Activated naive CD4-positive, alpha-beta T cell (primary cell): ENCODE measurements at regions not wholly inside any gene's neighbourhood (a gene's known extent, or its start where the extent isn't known, plus 50 kb on each side); places are given as distances from the start of the nearest gene placed in this dataset.
"Not testable (repeated sequence)": the region's sequence is repeated elsewhere in the genome, so short reads cannot be mapped to it uniquely, and the experiment has no call there.

Experiments
- DNase-seq, 4 experiments: peaks; one replicate each; lab custom pipeline; 2025; lab: John Stamatoyannopoulos, UW

DNA sequence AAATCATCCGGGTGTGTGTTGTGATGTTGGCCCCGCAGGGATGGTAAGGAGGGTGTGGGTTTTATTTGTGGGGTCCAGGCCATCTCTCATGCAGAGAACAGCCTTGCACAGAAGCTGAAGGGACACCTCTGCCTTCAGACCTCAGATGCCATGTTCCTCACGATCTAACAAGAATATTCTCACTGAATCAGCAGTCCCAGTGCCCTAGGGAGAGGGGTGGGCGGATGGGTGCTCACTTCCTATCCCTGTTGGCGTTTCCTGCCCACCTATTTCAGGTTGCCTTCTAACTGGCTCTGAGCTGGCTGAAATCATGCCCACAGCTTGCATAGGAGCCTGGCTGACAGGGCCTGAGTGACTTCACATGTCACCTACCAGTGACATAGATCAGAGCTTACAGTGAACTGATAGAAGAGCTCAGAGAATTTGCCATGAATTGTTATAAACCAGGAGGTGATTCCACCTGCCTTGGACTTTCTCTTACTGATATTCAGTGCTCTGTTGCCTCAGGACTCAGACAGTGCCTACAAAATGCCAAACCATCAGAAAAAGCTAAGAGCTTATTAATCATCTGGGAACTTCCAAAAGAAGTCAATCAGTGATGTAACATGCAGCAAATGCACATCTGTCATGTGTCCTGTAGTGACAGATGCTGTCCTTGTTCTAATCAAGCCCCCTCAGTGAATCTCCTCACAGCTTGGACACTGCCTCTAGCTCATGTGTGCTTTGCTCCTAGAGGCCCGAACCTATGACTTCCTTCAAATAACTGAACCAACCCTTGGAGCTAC, 186.8 kb upstream of the ADRA1D start:
- no peak for DNase-seq

DNA sequence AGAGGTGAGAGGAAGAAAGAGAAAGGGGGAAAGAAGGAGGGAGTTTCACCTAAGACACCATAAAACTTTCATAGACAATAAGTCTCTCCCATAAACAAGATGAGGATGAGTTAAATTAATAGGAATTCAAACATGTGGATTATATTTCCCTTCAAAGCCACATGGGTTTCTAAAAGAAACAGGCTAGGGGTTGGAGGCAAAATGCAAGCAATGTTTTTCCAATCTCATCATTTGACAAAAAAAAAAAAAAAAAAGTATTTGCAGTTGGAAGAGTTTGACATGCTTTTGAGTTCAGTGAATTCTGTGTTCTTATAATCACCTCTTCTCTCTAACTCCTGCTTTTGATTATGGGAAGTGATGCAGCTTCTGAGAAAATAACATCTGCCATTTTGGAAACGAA, 186.1 kb upstream of the ADRA1D start:
- no peak for DNase-seq

DNA sequence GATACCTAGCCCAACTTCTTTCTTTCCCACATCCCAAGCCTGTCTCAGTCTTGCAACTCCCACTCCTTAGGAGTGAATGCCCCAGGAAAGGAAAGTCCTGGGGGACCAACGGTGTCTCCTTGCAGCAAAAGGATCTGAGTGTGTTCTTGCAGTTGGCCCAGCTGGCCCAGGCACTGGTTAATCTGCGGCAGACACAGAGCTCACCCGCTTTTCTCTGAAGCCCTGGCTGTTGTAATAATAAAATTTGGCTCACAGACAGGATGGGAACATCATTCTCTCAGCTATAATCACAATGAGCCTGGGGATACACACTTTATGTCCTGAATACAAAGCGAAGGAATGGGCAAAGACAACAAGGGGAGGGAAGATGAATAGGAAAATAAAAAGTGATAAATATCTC, 185.6 kb upstream of the ADRA1D start:
- no peak for DNase-seq

DNA sequence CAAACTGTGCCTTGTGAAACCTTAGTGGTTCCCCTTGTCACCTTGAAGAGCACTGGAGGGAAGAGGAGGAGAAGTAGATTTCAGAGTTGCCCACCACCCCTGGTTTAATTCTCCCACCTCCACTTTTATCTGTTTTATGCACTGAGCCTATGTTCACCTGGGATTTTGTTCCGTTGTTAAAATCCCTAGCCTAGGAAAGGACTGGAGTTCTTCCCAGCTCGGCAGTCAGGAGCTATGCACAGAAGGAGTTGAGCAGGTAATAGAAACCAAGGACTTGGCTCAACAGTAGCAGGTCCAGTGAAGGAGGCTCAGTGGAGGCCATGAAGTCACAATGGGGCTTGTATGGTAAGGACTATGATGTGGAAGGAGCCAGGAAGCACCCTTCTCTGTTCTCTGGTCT, 182.4 kb upstream of the ADRA1D start:
- no peak for DNase-seq

DNA sequence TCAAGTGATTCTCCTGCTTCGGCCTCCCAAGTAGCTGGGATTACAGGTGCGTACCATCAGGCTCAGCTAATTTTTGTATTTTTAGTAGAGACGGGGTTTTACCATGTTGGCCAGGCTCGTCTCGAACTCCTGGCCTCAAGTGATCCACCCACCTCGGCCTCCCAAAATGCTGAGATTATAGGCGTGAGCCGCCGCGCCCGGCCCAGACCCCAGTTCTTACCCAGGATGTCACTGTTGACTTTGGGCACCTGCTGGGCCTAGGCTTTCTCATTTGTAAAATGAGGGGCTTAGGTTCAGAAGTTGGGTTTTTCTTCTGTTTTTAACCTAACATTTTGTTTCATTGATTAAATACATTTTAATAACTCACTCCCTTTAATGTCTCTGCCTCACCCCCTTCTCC, 181.7 kb upstream of the ADRA1D start:
- DNase-seq, result not testable (repeated sequence)

DNA sequence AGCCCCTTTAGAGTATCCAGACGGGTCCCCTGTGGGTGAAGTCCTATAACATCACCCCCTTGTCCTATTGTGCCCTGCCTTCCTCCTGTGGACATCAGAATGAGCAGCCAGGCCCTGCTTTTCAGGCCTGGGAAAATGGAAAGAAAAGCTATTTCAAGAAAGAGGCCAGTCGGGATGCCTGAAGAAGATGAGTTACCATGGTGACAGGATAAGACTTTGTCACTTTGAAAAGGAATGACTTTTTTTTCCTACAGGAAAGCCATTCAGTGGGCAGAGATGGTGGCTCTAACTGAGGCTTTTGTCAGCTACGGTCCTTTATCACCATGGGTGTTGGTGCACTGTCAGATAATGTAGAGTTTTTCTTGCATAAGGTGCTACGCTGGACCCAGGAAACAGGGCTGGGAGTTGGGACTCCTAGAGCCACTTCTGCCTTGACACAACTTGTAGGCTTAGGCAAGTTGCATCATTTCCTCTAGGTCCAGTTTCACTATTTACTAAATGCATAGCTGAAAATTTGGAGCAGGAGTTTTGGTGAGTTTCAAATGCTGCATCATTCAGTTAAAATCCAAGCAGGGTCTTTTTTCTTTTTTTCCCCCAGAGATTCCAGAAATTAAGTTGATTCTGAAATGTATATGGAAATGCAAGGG, 179.0 kb upstream of the ADRA1D start:
- no peak for DNase-seq

DNA sequence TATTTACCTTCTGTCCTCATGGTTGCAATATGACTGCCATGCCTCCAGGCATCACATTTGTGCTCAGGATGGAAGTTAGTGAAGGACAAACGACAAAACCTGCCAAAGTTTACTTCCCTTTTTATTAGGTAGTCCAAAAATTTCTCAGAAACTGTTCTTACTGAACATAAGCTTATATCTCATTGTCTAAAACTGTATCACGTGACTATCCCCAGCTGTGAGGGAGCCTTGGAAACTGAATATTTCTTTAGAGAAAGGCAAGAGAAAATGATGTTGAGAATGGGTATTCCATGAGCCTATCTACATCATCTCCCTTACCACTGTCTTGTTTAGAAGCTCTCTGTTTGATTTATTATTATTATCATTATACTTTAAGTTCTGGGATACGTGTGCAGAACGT, 169.1 kb upstream of the ADRA1D start:
- no peak for DNase-seq

DNA sequence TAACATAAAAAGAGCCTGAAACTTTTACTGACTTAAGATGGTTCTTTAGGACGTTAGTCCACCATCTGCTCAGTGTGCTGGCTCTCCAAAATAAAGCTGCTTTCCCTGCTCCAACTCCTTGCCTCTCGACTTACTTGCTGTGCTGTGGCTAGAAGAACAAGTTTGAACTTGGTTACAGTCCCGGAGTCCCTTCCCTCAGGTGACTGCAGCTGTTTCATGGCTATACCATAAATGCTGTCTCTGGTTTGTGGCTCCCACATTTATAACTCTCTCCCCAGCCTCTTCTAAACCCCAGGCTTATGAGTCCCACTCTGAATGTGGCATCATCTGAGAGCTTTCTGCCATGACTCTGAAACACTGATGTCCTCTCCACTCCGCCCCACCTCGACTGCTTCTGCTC, 166.2 kb upstream of the ADRA1D start:
- no peak for DNase-seq

DNA sequence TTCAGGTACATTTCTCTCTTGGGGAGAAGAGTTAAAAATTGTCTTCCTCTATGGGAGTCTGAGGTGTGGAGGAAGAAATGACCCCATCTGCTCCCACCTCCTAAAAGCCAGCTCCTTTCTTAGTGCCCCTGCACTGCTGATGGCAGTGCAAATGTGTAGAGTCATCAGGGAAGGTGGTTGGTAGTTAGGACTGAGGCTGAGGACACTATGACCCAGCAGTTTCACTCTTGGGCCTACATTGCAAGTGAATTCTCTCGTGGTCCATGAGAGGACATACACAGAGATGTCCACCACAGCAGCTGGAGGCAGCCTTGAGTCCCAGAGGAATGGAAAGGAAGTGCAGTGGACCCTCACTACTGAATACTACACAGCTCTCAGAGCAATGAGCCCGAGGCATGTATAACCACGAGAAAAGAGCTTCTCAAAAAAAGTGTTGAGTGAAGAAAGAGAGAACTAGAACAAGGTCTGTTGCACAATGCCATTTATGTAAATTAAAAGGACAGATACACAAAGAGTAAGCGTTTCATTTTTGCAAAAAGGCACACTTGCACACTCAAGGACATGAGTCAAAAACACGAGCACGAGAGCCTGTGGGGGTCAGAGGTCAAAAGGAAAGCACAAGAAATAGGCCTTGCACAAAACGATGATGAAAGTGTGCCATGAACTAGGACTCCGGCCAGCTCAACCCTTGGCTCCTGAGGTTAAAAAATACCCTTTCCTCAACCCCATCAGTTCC, 164.4 kb upstream of the ADRA1D start:
- DNase-seq, result no peak

DNA sequence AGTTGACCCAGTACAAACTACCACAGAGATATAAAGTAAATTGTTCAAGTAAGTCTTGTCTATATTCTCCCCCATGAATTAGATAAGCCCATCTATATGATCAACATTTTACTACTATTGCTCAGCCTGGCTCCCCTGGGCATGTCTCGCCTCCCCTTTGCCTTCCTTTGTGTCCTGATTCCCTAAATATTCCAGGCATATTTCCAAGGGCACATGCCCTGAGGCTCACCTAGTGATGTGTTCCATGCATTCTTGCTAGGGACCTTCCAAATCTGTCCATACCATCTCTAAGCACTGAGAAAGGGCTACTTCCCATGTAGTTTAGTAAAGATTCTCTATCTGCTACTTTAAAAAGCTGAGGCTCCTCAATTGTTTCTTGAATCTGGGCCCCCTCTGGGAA, 163.1 kb upstream of the ADRA1D start:
- no peak for DNase-seq

DNA sequence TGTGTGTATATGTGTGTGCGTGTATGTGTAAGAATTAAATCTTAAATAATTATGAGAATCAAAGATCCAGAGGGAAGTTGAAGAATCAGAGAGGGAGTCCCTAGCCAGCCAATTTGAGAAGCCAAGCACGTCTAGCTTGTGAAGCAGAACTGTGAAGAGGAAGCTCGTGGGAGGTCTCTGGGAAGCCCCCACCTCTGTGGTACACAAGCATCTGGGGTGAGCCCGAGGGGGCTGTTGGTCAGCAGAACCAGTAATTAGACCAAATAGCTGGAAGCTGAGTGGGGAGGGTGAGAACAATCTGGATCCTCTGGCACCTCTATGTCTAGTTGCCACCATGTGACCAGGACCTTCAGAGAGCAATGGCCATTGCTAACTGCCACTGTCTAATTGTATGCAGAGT, 162.7 kb upstream of the ADRA1D start:
- DNase-seq, result no peak

DNA sequence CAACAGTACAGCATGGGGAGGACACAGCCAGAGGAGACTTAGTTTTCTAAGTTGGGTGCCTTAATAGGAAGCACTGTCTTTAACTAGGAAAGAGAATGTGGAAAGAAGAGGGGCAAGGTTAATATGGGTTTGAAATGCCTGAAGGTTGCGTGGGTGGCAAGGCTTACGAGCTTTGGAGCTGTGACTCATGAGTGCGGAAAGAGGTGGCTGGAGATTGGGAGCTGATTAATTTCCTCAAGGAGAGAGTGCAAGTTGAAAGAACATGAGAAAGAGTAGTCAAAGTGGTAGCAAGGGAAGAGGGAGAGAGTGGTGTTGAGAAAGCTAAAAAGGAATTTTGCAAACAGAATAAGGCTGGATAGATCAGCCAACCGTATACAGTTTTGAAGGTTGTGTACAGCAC, 157.5 kb upstream of the ADRA1D start:
- DNase-seq, result no peak

DNA sequence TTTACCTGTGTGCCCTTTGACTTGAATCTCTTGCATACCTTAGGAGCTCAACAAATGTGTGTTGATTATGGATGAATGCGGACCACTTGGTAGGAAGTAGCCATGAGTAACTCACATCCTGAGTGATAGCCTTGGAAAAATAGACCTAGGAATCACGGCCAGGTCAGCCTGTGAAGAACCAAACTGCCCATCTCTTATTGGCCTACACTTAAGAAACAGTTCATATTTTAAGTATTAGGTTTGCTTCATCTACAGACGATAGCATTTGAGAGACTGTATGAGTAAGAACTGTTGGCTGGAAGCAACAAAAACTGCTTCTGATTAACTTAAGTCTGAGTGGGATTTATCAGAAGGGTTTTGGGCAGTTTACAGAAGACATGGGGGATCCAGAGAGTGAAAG, 152.5 kb upstream of the ADRA1D start:
- no peak for DNase-seq

DNA sequence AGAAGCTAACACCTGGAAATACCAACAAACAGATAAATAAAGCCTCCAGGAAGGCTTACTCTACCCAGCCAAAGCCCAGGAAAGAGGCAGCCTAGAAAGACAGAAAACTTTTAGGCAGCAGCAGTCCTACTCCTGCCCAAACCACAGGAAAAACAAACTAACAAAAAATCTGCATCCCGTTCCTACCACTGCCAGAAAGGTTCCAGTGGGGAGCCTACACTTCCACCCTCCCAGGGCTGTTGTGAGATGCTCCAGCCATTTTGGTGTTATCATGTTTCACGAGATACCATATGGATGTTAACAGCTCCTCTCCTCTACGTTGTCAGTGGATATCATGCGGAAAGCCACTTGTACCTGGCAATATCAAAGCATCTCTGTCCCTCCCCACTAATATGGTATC, 135.9 kb upstream of the ADRA1D start:
- DNase-seq, result no peak

DNA sequence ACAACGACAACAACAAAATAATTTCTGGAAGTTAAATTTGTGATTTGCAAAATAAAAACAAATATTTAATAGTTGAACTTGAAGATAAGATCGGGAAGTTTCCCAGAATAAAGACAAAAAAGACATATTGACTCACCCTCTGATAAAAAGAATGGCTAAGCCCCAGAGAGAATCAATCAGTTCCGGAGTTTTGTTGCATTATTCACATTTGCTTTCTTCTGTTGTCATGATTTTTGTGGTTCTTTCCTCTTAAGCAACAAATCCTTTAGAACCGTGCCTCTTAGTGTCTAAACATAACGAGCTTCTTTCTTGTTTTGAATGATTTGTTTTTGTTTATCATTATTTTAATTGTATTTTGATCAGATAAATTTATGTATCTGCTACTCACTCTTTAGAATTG, 134.9 kb upstream of the ADRA1D start:
- DNase-seq, result no peak

DNA sequence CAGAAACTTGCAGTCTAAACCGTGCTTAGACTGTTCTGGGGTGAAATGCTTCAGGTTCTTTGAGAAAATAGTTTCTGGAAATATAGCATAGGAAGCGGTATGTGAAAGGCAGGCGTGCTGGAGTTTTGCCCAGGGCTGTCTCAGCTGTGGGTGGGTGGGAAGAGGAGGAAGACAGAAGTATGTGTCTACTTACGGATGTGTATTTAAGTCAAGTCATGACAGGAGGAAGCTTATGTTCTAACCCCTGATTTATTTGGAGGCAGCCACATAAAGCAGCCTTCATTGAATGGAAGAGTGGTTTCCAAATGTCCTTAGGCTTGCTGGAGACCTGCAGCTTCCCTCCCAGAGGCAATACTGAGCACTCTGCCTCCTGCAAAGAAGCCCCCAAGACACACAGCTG, 126.8 kb upstream of the ADRA1D start:
- DNase-seq, result no peak

DNA sequence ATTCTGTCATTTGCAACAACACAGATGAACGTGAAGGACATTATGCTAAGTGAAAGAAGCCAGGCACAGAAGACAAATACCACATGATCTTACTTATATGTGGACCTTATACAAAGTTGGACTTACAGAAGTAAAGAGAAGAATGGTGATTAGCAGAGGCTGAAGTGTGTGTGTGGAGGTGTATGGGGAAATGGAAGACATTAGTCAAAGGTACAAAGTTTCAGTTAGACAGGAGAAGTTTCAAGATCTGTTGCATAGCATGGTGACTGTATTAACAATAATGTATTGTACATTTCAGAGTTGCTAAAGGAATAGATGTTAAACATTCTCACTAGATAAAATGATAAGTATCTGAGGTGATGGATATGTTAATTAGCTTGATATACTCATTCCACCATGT, 124.4 kb upstream of the ADRA1D start:
- DNase-seq, result no peak

DNA sequence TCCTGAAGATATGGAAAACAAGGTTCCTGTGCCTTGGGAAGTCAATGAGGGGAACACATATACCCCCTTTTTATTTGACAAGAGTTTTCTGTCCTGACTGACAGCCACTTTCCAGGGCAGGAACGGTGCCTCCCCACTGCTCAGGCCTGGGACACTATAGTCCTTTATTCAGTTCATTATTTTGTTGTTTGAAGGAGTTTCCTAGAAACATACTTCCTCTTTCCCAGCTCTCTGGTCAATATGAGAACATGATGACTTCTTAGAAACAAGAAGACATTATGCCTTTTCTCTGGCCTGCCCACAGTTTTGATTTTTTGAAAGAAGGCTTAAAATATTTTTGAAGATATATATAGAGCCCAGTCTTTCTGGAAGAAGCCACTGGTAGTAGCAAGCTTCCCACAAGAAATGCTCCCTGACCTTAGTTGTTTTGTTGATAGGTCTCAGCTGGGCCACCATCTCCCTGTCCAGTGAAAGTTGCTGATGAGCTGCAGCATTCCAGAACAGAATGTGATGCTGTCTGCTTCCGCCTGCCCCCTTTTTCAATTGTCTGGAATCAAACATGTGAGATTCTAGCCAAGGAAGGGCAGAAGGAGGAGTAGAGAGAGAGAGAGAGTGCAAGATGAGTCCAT, 122.7 kb upstream of the ADRA1D start:
- DNase-seq, result no peak

DNA sequence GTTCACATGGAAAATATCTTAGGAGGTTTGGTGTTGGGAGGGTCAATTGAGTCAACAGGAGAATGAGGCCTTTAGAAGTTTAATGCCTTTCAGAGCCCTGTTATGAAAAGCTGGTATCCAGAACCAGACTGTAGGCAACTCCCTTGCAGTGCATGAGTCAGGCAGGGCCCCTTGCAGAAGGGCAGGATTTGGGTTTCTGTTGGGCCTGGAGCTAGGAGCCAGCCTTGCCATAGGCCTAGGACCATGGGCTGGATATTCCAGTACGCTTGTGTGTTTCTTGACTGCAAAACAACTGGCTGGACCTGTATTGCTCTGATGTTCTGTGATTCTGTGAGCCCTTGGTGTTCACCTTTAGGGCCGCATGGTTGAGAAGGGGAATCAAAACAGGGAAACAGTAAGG, 121.8 kb upstream of the ADRA1D start:
- DNase-seq, result no peak

DNA sequence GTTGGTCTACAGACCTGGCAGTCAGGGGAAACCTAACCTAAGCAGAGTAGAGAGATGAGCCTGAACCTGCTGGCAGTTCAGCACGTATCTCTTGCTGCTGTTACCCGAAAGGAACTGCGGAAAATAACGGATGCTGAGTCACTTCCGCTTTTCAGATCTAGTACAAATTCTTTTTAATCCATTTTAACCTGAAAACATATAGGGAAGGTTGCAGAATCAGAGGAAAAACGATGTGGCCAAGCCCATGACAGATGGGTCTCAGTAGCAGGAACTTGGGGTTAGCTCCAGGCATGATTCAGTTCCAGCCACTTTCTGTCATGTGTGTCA, 120.7 kb upstream of the ADRA1D start:
- DNase-seq, result no peak

DNA sequence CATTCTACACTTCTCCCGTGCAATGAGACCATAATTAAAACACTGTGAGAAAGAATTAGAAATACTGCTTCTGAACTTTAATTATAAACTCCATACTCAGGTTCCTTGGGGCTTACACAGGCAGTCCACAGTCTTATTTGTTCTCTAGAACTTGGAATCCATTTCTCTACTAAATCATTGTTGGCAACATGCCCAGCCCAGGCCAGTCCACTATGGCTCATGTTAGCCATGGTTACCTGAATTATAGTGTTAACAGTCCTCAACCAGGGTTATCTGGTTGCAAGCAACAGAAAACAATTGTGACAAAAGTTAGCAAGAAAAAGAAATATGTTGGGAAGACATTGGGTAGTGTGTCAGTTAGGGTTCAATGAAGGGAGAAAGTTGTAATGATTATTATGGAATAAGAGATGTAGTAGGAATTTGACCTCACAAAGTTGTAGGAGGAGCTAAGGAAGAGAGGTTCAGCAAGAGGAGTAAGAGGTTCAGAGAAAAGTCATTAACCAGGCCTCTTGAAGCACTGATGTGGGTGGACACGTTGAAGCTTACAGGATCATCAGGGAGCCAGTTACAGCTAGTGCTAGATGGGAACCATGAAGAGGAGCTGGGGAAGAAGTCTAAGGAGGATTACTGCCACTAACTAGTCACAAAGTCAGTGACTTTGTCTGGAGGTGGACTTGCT, 120.2 kb upstream of the ADRA1D start:
- no peak for DNase-seq

DNA sequence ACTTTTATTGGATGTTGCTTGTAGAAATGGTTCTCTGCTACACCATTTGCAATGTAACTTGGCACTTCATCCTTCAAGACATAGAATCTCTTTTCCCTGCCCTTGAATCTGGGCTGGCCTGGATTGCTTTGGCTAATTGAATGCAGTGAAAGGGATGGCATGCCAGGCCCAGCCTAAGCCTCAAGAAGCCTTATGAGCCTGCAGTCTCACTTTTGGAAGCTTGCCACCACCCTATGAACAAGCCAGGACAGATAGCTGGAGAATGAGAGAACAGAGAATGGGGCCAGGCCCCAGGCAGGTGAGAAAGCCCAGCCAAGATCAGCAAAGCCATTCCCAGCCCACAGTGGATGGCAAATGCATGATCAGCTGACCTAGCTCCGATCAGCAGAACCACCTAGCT, 117.0 kb upstream of the ADRA1D start:
- DNase-seq, result no peak
